ENCODE measurements at regions not wholly inside any gene's neighbourhood (a gene's known extent, or its start where the extent isn't known, plus 50 kb on each side); places are given as distances from the start of the nearest gene placed in this dataset.

DNA sequence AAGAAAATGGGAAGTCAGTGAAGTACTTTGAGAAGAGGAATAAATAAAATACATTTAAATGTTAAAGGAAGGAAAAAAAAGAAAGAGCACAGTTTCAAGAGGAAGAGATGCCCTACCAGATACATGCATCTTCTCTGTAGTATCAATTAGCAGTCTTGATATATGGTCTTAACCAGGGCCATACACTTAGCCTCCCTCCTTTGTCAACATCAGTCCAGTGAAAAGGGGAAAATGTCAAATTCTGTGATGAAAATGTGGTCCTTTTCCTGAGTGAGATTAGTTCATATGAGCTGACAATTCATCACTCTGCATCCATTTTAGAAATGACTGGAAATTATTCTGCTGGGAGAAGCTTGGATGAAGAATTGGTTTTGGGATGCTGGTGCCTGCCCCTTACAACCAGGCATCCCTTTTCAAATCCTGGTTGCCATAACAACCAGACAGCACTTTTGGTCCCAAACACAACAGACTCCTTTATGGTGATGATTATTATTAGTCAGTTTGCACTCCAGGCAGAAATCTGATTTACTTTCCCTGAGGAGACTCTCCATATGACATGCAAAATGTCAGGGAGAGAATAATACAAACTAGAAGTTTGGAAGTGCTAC is 933.6 kb upstream of the CDH8 start:
- Histone ChIP-seq H3K4me1 (no peaks in the 10 kb centered on the region), H3K4me3 (no peak overlapping the region), H3K9me3 (no peaks in the 10 kb centered on the region), H3K36me3 (no peaks in the 10 kb centered on the region), H3K27me3 (no peaks in the 10 kb centered on the region), H3K27ac (no peak overlapping the region)
- DNase-seq: no peak
- TF ChIP-seq, protein P1, sequence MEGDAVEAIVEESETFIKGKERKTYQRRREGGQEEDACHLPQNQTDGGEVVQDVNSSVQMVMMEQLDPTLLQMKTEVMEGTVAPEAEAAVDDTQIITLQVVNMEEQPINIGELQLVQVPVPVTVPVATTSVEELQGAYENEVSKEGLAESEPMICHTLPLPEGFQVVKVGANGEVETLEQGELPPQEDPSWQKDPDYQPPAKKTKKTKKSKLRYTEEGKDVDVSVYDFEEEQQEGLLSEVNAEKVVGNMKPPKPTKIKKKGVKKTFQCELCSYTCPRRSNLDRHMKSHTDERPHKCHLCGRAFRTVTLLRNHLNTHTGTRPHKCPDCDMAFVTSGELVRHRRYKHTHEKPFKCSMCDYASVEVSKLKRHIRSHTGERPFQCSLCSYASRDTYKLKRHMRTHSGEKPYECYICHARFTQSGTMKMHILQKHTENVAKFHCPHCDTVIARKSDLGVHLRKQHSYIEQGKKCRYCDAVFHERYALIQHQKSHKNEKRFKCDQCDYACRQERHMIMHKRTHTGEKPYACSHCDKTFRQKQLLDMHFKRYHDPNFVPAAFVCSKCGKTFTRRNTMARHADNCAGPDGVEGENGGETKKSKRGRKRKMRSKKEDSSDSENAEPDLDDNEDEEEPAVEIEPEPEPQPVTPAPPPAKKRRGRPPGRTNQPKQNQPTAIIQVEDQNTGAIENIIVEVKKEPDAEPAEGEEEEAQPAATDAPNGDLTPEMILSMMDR (IDR thresholded peaks at IDR 0.05): no peak
- intact Hi-C loops (cut with DNase I; ENCODE audit: low total_unique reads): no loop called here

DNA sequence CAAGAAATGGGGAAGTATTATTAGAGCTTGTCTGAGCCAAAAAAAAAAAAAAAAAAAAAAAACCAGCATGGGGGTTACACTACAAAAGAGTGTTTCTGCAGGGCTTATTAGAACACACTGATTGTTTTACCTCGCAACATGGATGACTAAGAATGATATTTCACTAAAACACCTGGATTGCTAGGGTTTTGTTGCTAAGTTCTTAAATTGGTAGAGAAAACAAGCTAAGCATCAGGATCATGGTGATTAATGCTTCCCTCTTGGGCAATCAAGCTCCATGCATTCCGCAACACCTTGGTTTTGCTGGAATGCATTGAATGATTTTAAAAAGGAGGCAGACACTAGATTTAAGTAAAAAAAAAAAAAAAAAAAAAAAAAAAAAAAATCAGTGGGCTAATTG is 931.4 kb upstream of the CDH8 start:
- no peaks in the 10 kb centered on the region for H3K9me3 ChIP-seq
- H3K27ac ChIP-seq: no peak overlapping the region
- H3K4me1 ChIP-seq: no peaks in the 10 kb centered on the region
- H3K4me3 ChIP-seq: no peak overlapping the region
- intact Hi-C loops (cut with DNase I; ENCODE audit: low total_unique reads): no loop called here
- no peaks in the 10 kb centered on the region for H3K27me3 ChIP-seq
- TF ChIP-seq, protein P1 (IDR thresholded peaks at IDR 0.05): no peak
- H3K36me3 ChIP-seq: no peaks in the 10 kb centered on the region
- no peak for DNase-seq

DNA sequence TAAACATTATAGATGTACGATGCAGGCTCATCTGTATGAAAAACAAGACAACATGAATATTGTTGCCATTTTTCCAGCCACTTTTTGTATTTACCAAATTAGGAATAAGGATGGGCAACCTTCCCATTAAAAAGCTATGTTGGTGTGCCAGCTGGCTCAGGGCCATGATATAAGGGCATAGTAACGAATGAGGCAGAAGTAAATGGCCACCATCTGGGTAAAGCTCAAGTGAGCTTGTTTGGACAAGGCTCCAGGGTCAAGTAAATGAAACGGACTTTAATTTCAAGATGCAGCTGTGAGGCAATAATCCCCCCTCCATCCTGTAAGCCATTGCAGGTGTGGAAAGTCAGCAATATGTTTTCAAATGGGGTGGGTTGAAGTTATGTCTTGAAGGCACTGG is 930.9 kb upstream of the CDH8 start:
- DNase-seq: no peak
- TF ChIP-seq, protein P1 (IDR thresholded peaks at IDR 0.05): no peak
- no peak overlapping the region for H3K27ac ChIP-seq
- H3K9me3 ChIP-seq: no peaks in the 10 kb centered on the region
- no peaks in the 10 kb centered on the region for H3K36me3 ChIP-seq
- intact Hi-C loops (cut with DNase I; ENCODE audit: low total_unique reads): no loop called here
- no peaks in the 10 kb centered on the region for H3K4me1 ChIP-seq
- H3K4me3 ChIP-seq: no peak overlapping the region
- H3K27me3 ChIP-seq: no peaks in the 10 kb centered on the region

DNA sequence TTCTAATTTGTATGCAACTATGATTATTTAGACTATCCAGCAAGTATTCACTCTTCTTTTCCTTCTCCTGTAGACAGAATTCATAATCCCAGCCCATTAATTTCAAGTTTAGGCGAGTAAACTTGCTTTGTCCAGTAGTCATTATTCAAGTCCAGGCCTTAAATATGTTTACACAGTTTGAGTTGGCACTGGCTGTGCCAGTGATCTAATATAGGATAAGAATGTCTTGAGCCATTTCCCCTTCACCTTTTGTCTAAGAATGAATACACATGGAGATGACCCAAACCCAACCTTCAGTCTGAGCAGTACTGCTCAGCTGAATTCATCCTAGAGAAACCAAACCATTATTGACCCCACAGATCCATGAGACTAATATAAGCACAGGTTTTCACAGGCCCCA is 930.4 kb upstream of the CDH8 start:
- H3K27ac ChIP-seq: no peak overlapping the region
- no peaks in the 10 kb centered on the region for H3K4me1 ChIP-seq
- H3K36me3 ChIP-seq: no peaks in the 10 kb centered on the region
- no peaks in the 10 kb centered on the region for H3K9me3 ChIP-seq
- H3K27me3 ChIP-seq: no peaks in the 10 kb centered on the region
- H3K4me3 ChIP-seq: no peak overlapping the region
- no peak for DNase-seq
- TF ChIP-seq, protein P1 (IDR thresholded peaks at IDR 0.05): no peak
- intact Hi-C loops (cut with DNase I; ENCODE audit: low total_unique reads): no loop called here

DNA sequence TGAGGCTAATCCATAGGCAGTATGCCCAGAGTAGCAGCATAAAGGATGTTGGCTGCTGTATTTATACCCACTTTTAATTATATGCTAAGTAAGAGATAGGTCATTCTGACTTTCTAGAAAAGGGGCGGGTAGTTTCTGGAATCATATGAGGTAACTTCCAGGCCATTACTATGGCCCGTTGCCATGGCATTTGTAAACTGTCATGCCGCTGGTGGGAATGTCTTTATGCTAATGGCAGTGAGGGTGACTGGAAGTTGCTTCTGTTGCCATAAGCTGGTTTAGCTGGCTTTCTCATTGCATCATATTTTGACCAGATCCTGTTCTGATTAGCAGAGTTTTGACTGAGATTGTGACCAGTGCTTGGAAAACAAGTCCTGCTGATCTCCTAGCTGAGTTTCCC is 929.6 kb upstream of the CDH8 start:
- Histone ChIP-seq H3K36me3 (no peaks in the 10 kb centered on the region), H3K27ac (no peak overlapping the region), H3K9me3 (no peaks in the 10 kb centered on the region), H3K4me1 (no peaks in the 10 kb centered on the region), H3K4me3 (no peak overlapping the region), H3K27me3 (no peaks in the 10 kb centered on the region)
- TF ChIP-seq, protein P1 (IDR thresholded peaks at IDR 0.05): no peak
- intact Hi-C loops (cut with DNase I; ENCODE audit: low total_unique reads): no loop called here
- DNase-seq: no peak

DNA sequence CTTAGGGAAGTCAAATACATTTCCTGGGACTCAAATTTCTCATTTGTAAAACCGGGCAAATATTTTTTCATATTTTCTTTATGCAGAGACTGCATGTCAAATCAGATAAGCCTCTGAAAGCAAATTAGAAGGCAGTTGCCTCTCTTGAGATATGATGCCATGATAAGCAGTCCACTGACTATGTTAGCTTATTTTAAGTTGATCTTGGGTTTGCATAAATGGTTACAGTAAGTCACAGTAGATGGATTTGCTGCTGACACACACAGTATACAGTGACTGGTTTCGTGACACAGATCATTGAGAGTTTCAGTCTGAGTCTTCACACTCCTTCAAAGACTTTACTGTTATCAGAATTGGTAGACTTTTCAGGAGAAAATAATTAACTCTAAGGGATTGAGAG is 927.6 kb upstream of the CDH8 start:
- no peak for DNase-seq
- Histone ChIP-seq H3K9me3 (no peaks in the 10 kb centered on the region), H3K4me1 (no peaks in the 10 kb centered on the region), H3K4me3 (no peak overlapping the region), H3K36me3 (no peaks in the 10 kb centered on the region), H3K27ac (no peak overlapping the region), H3K27me3 (no peaks in the 10 kb centered on the region)
- intact Hi-C loops (cut with DNase I; ENCODE audit: low total_unique reads): no loop called here
- TF ChIP-seq, protein P1 (IDR thresholded peaks at IDR 0.05): no peak

Measured in tibial artery (tissue), 4 donors.